ENCODE measurements at regions not wholly inside any gene's neighbourhood (a gene's known extent, or its start where the extent isn't known, plus 50 kb on each side); places are given as distances from the start of the nearest gene placed in this dataset.

DNA sequence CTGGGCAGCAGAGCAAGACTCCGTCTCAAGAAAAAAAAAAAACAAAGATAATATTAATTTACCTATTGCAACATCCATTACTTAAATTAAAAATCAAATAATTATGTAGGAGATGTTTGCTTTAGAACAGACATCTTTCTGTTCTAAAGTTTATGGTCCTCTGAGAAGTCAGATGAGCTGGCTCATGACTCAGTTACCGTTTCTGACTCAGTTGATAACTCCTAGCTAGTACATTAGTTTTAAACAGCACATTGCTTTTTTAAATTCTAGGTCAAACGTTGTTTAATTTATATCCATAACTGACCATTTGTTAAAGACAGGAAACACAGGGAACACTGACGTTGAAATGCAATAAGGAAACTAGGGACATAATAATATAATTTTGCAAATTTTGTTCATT, 162.7 kb downstream of the ETV1 start:
- H3K79me2 ChIP-seq (ENCODE audit: low read length): no peaks in the 10 kb centered on the region
- H3K27ac ChIP-seq (ENCODE audit: low read length): no peak overlapping the region
- no peaks in the 10 kb centered on the region for H3K4me1 ChIP-seq (ENCODE audit: low read length)
- no peak overlapping the region for H3K4me2 ChIP-seq (ENCODE audit: low read length)
- no peak overlapping the region for H2AFZ ChIP-seq (ENCODE audit: low read depth, low read length)
- H3K9ac ChIP-seq (ENCODE audit: low read length): no peak overlapping the region
- H3K4me3 ChIP-seq (ENCODE audit: low read length): no peak overlapping the region
- TF ChIP-seq, protein P1, sequence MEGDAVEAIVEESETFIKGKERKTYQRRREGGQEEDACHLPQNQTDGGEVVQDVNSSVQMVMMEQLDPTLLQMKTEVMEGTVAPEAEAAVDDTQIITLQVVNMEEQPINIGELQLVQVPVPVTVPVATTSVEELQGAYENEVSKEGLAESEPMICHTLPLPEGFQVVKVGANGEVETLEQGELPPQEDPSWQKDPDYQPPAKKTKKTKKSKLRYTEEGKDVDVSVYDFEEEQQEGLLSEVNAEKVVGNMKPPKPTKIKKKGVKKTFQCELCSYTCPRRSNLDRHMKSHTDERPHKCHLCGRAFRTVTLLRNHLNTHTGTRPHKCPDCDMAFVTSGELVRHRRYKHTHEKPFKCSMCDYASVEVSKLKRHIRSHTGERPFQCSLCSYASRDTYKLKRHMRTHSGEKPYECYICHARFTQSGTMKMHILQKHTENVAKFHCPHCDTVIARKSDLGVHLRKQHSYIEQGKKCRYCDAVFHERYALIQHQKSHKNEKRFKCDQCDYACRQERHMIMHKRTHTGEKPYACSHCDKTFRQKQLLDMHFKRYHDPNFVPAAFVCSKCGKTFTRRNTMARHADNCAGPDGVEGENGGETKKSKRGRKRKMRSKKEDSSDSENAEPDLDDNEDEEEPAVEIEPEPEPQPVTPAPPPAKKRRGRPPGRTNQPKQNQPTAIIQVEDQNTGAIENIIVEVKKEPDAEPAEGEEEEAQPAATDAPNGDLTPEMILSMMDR (IDR thresholded peaks at IDR 0.05; ENCODE audit: low read depth, low read length): no peak
- no peak for TF ChIP-seq EZH2phosphoT487 (IDR thresholded peaks at IDR 0.05; ENCODE audit: low read depth)
- H4K20me1 ChIP-seq (ENCODE audit: insufficient read depth, low read length): no peaks in the 10 kb centered on the region
- no peaks in the 10 kb centered on the region for H3K27me3 ChIP-seq (ENCODE audit: low read depth, low read length)
- H3K9me3 ChIP-seq (ENCODE audit: insufficient read depth, low read length): no peaks in the 10 kb centered on the region
- no peaks in the 10 kb centered on the region for H3K36me3 ChIP-seq (replicated peaks; ENCODE audit: low read depth, low read length)

DNA sequence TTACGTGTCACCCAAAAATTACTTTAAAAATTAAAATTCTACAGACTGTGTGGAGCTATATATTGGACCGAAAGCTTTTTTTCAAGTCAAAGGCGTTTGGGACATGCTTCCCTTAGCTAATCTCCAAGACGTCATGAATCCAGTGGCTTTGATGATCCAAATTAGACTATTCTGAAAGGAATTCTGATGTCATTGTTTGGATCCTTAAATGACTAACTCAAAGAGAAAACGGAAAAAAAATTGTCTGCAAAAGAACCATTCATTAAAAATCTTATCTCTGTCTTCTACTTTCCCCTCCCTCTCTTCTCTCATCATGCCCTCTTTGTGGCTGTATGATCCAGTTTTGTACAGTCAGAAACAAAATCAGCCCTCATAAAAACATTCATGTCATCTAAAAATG, 161.8 kb downstream of the ETV1 start:
- Histone ChIP-seq H3K9ac (ENCODE audit: low read length) (no peak overlapping the region), H3K9me3 (ENCODE audit: insufficient read depth, low read length) (no peaks in the 10 kb centered on the region), H3K79me2 (ENCODE audit: low read length) (no peaks in the 10 kb centered on the region), H3K27me3 (ENCODE audit: low read depth, low read length) (no peaks in the 10 kb centered on the region), H2AFZ (ENCODE audit: low read depth, low read length) (no peak overlapping the region), H4K20me1 (ENCODE audit: insufficient read depth, low read length) (no peaks in the 10 kb centered on the region), H3K27ac (ENCODE audit: low read length) (no peak overlapping the region), H3K4me2 (ENCODE audit: low read length) (no peak overlapping the region), H3K4me3 (ENCODE audit: low read length) (no peak overlapping the region), H3K4me1 (ENCODE audit: low read length) (no peaks in the 10 kb centered on the region), H3K36me3 (replicated peaks; ENCODE audit: low read depth, low read length) (no peaks in the 10 kb centered on the region)
- TF ChIP-seq, protein P1 (IDR thresholded peaks at IDR 0.05; ENCODE audit: low read depth, low read length): no peak
- TF ChIP-seq EZH2phosphoT487 (IDR thresholded peaks at IDR 0.05; ENCODE audit: low read depth): no peak

DNA sequence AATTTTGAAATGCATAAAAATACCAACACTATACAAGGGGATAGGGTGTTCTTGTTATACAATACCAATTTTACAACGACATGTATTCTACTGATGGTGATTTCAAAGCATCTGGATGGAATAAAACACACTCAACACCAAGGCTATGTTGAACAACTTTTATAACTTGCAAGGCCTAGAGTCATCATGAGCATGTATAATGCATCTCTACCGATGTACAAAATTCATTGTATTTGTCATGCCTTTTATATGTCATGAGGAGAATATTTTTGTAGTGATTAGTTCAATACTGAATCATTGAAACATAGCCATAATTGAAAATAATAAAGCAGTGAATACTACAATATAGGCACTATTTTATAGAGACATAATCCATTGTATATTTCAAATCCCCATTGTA, 160.2 kb downstream of the ETV1 start:
- Histone ChIP-seq H3K9me3 (ENCODE audit: insufficient read depth, low read length) (no peaks in the 10 kb centered on the region), H3K4me2 (ENCODE audit: low read length) (no peak overlapping the region)

DNA sequence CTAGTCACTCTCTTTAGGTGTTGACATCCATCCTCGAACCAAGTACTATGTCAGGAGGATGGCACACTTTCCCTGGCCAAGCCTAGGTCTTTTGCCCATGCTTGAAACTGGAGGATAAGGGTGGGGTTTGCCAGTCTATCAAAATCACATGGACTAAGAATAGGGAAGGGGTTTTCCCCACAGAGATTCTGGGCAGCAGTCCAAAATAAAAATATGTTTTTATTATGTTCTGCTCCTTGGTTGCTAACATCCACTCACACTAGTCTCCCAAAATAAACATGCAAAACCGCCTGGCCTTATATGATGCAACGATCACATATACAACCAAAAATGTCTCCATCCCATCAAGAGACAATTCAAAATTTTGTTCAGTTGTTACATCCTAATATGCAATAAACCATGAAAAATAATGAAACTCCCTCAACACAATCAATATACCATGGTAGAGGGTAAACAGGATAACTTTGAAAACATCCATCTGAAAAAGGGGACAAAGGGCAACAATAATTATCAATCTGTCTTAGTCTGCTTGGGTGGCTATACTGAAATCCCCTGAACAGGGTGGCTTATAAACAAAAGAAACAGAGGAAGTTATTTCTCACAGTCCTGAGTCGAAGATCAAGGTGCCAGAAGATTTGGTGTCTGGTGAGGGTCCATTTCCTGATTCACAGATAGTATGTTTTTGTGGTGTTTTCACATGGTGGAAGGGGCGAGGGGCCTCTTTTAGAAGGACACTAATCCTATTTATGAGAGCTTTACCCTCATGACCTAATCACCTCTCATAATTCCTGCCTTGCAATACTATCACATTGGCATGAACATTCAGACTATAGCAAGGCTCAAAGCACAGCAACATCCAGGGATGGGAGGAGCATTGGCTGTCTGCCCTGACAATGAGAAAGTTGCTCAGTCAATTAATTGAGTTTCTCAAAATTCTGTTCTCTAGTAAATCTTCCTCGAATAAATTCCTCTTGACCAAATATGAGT, 159.3 kb downstream of the ETV1 start:
- no peak overlapping the region for H3K9ac ChIP-seq (ENCODE audit: low read length)
- H3K9me3 ChIP-seq (ENCODE audit: insufficient read depth, low read length): no peaks in the 10 kb centered on the region
- H3K27ac ChIP-seq (ENCODE audit: low read length): no peak overlapping the region
- no peaks in the 10 kb centered on the region for H3K36me3 ChIP-seq (replicated peaks; ENCODE audit: low read depth, low read length)
- no peaks in the 10 kb centered on the region for H3K27me3 ChIP-seq (ENCODE audit: low read depth, low read length)
- H3K4me3 ChIP-seq (ENCODE audit: low read length): no peak overlapping the region
- H3K79me2 ChIP-seq (ENCODE audit: low read length): no peaks in the 10 kb centered on the region
- H3K4me2 ChIP-seq (ENCODE audit: low read length): no peak overlapping the region
- H2AFZ ChIP-seq (ENCODE audit: low read depth, low read length): no peak overlapping the region
- no peaks in the 10 kb centered on the region for H4K20me1 ChIP-seq (ENCODE audit: insufficient read depth, low read length)
- TF ChIP-seq EZH2phosphoT487 (IDR thresholded peaks at IDR 0.05; ENCODE audit: low read depth): no peak
- no peaks in the 10 kb centered on the region for H3K4me1 ChIP-seq (ENCODE audit: low read length)

More for the DNA sequence above, 160.2 kb downstream of the ETV1 start:
- Histone ChIP-seq H3K27me3 (ENCODE audit: low read depth, low read length) (no peaks in the 10 kb centered on the region), H3K27ac (ENCODE audit: low read length) (no peak overlapping the region), H3K9ac (ENCODE audit: low read length) (no peak overlapping the region), H2AFZ (ENCODE audit: low read depth, low read length) (no peak overlapping the region), H4K20me1 (ENCODE audit: insufficient read depth, low read length) (no peaks in the 10 kb centered on the region), H3K4me3 (ENCODE audit: low read length) (no peak overlapping the region), H3K79me2 (ENCODE audit: low read length) (no peaks in the 10 kb centered on the region), H3K4me1 (ENCODE audit: low read length) (no peaks in the 10 kb centered on the region), H3K36me3 (replicated peaks; ENCODE audit: low read depth, low read length) (no peaks in the 10 kb centered on the region)
- TF ChIP-seq EZH2phosphoT487 (IDR thresholded peaks at IDR 0.05; ENCODE audit: low read depth): no peak
- TF ChIP-seq, protein P1 (IDR thresholded peaks at IDR 0.05; ENCODE audit: low read depth, low read length): no peak

All from OCI-LY3 (cell line).